ENCODE measurements at regions not wholly inside any gene's neighbourhood (a gene's known extent, or its start where the extent isn't known, plus 50 kb on each side); places are given as distances from the start of the nearest gene placed in this dataset.

- DNase-seq (ENCODE audit: low read depth) = no peak
Measured at GRCh38 chr1:8203056-8203455, 114.9 kb upstream of the SLC45A1 start.

- peak; percentile 83 for DNase-seq (ENCODE audit: low read depth)
Measured at GRCh38 chr1:8202182-8202905, 115.6 kb upstream of the SLC45A1 start.

GRCh38 chr1:8201331-8201861, 116.5 kb upstream of the SLC45A1 start:
- peak; percentile 46 for DNase-seq (ENCODE audit: low read depth)

GRCh38 chr1:8200317-8201115, 117.4 kb upstream of the SLC45A1 start:
- DNase-seq (ENCODE audit: low read depth) = no peak

- no peak for DNase-seq (ENCODE audit: low read depth)
Measured at GRCh38 chr1:8198522-8198921, 119.4 kb upstream of the SLC45A1 start.

- DNase-seq (ENCODE audit: low read depth) = peak; percentile 98
Measured at GRCh38 chr1:8197493-8198282, 120.2 kb upstream of the SLC45A1 start.

GRCh38 chr1:8194481-8195227, 123.3 kb upstream of the SLC45A1 start:
- no peak for DNase-seq (ENCODE audit: low read depth)

- no peak for DNase-seq (ENCODE audit: low read depth)
Measured at GRCh38 chr1:8193840-8194406, 124.0 kb upstream of the SLC45A1 start.

- DNase-seq (ENCODE audit: low read depth) = no peak
Measured at GRCh38 chr1:8191474-8191873, 126.4 kb upstream of the SLC45A1 start.

- peak; percentile 72 for DNase-seq (ENCODE audit: low read depth)
Measured at GRCh38 chr1:8189931-8190483, 127.9 kb upstream of the SLC45A1 start.

- DNase-seq (ENCODE audit: low read depth) = no peak
Measured at GRCh38 chr1:8185400-8185799, 132.5 kb upstream of the SLC45A1 start.

- peak; percentile 16 for DNase-seq (ENCODE audit: low read depth)
Measured at GRCh38 chr1:8184301-8184700, 133.6 kb upstream of the SLC45A1 start.

GRCh38 chr1:8182034-8182761, 135.7 kb upstream of the SLC45A1 start:
- DNase-seq (ENCODE audit: low read depth) = peak; percentile 98

- no peak for DNase-seq (ENCODE audit: low read depth)
Measured at GRCh38 chr1:8179132-8179793, 138.7 kb upstream of the SLC45A1 start.

GRCh38 chr1:8176279-8176678, 141.6 kb upstream of the SLC45A1 start:
- DNase-seq (ENCODE audit: low read depth) = no peak

- no peak for DNase-seq (ENCODE audit: low read depth)
Measured at GRCh38 chr1:8174807-8175206, 143.1 kb upstream of the SLC45A1 start.

- DNase-seq (ENCODE audit: low read depth) = no peak
Measured at GRCh38 chr1:8171751-8172464, 145.8 kb upstream of the ERRFI1 start.

GRCh38 chr1:8170059-8170835, 144.1 kb upstream of the ERRFI1 start:
- no peak for DNase-seq (ENCODE audit: low read depth)
